GM21526 (cell line): ENCODE measurements at regions not wholly inside any gene's neighbourhood (a gene's known extent, or its start where the extent isn't known, plus 50 kb on each side); places are given as distances from the start of the nearest gene placed in this dataset.
"Not testable (repeated sequence)": the region's sequence is repeated elsewhere in the genome, so short reads cannot be mapped to it uniquely, and the experiment has no call there.

Experiments
- ATAC-seq: cut with Tn5 transposase; IDR thresholded peaks from one replicate; pipeline ENCODE4 v1.9.1; 2021; ENCODE audit warnings: moderate library complexity; ENCODE audit not compliant: unreplicated experiment, low FRiP score

GRCh38 chr4:107332656-107333055 lies 296.5 kb upstream of the DKK2 start:
- ATAC-seq, result not testable (repeated sequence)

- ATAC-seq, result no peak
Observed at GRCh38 chr4:107330916-107331315, 294.8 kb upstream of the DKK2 start.

- no peak for ATAC-seq
Observed at GRCh38 chr4:107319386-107319785, 283.3 kb upstream of the DKK2 start.

GRCh38 chr4:107318078-107318477 lies 282.0 kb upstream of the DKK2 start:
- ATAC-seq, result no peak

DNA sequence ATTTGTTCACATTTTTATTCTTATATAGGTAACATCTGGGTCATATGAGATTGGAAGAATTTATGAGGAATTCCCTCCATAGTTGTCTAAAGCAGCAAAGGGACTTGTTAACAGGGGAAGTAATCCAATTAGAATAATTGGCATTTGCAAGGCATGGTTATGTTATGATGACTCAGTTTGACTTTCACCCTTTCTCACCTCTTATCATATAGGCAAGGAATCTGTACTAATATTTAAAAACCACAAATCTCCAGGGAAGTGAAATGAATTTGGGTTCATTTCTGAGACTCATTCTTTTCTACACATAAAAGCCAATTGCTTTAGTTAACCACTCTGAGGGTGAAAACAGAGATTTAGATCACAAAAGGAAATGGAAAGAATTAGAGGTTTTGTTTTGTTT lies 281.5 kb upstream of the DKK2 start:
- ATAC-seq, result no peak

- ATAC-seq, result no peak
Observed at GRCh38 chr4:107315584-107315983, 279.5 kb upstream of the DKK2 start.

DNA sequence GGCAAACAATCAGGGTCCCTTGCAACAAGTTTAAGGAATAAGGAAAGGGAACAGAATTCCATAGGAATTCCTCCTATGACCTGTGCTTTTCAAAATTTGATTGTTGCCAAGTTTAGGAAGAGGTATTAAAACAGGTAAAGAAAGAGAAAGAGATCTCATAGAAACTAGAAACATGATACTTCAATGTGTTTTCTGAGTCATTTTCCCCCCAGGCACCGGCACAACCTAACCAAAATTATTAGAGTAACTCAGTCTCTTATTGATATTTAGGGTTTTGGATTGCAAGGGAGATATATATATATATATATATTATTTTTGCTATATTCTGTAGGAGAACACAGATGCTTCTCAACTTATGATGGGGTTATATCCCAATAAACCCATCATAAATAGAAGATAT lies 278.0 kb upstream of the DKK2 start:
- no peak for ATAC-seq

GRCh38 chr4:107312366-107312765 lies 276.3 kb upstream of the DKK2 start:
- ATAC-seq, result no peak

DNA sequence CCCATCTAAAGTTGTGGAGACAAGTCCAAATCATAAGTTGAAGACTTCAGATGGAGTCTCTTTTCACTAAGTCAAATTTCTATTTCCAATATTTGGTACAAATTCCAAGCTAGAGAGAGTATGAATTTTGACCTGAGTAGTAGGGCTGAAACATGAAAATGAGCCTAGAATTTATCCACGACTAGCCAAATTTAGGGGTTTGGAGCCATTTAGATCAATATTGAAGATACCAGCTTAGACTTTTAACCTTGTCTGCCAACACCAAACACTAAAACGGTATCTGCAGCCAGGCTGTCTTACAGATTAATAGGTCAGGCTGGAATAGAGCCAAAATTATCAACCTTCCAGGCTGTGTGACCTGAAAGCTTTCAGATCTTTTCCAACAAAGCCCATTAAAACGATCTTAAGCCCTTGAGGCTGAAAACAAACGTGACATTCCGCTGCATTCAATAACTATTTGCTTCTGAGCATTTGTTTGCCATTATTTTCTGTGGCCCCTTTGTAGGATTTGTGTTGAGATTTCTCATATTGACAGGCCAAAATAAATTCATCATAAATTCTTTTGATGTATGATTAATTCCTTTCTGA lies 268.7 kb upstream of the DKK2 start:
- no peak for ATAC-seq

- no peak for ATAC-seq
Observed at GRCh38 chr4:107299646-107300045, 263.5 kb upstream of the DKK2 start.

- no peak for ATAC-seq
Observed at GRCh38 chr4:107292979-107293378, 256.9 kb upstream of the DKK2 start.

DNA sequence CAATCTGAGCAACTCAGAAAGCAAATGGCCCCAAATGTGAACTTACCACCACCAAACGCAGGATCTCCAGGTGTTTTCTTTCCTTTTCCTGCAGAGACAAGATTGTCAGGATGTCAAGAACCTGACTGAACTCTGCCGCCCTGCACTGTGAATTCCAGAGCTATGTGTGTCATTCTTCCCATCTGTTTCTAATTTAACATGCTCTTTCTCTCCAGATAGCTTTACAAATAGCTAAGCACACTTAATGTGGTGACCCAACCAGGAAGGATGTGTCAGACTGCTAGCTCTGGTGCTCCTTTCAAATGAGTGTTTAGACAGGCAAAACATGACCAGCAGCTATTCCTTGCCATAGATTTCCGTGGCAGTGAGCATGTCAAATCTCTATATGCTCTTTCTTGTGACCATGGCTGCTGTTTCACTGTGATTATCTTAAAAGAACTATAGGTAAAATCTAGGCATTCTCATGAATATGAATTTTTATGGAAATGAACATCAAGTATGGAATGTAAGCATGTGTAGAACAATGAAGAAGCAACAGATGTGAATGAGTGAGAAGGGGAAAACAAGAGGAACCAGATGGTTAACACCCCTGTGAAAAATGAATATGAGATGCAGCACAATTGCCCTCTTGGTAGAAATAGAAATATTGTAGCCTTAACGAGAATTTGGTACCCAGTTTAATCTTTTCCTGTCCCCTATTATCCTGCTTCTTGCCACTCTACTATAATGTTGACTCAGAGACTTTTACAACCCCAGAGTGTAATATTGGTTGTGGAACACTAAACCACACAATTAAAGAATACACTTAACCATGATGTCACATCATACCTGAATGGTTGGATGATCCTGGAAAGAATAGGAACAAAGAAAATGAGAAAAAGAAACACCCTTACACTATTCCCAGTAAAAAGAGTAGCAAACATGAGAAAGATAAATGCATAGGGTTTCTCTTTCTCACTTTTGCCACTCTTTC lies 247.8 kb upstream of the DKK2 start:
- ATAC-seq, result no peak

DNA sequence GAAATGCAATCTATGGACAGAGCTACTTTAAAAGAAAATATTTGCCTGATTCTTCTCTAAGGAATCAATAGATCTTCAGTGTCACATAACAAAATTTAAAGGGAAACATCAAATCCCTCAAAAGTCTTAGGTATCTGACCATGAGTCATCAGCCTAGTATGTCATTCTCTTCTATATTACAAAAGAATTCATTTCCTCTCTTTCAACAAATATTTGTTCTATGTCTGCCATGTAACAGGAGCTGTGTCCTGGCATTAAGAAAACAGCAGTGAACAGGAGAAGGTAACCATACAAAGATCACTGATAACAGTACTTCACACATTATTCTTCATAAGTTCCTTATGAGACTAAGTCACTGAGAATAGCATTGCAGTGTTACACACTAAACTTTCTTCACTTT lies 243.6 kb upstream of the DKK2 start:
- ATAC-seq, result no peak

DNA sequence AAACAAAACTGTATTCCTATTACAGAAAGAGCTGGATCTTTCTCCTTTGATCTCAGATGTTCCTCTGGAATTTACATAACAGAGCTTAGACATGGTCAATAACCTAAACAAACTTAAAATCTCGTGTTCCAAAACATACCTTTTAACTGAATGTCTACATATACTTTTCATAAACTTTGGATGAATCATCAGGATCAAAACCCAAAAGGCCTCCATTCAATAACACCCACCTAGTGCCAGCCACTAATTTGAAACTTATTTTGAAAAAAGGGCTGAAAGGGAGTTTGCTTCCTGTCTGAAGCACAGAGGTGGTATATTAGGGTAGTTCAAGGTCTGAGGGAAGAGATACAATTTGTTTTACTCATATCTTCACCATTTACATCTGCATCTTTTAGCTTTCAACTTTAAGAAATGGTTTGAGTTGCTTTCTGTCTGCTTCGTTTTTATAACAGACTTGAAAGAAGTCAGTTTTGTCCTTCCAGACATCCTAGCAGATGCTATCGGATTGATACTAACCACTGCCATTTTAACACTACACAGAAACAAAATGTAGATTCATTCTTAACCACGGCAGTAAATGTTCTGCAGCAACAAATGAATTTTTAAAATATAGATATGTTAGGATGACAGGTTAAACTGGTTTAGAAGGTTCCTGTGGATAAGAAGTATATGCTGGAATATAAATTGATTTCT lies 242.8 kb upstream of the DKK2 start:
- ATAC-seq, result no peak

DNA sequence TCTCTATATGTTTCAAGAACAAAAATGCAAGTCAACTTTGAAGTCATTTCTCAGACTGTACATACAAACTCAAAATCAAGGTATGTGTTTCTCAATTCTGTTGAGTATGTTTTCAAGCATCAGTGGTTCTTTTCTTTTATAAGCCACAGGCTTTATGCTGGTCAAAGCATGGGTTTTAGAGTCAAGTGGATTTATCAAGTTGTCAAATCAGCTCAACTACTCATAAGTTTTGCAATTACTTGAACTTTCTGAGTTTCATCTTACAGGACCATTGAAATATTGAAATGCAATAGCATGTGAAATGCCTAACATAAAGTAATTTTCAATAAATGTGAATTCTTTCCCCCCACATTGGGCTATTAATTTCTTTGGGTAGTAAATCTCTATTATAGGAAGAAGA lies 239.9 kb upstream of the DKK2 start:
- ATAC-seq, result no peak

- ATAC-seq, result no peak
Observed at GRCh38 chr4:107275225-107275624, 239.1 kb upstream of the DKK2 start.

DNA sequence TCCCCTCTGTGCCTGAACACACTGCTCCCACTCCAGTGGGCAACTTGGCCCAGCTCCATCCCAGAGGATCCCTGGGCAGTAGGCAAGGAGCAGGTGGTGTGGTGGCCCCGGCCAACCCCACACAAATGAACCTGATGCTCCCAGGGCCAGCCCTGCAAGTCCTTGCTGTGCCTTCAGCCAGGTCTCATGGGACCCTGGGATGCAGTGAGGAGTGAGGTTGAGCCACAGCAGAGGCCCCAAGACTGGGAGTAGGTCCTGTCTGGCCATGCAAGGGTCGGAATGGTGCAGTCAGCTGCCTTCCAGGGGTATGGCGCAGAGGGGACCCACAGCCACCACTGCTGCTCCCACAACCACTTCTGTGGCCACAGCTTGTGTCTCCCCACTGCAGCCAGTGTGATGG lies 234.5 kb upstream of the DKK2 start:
- no peak for ATAC-seq

DNA sequence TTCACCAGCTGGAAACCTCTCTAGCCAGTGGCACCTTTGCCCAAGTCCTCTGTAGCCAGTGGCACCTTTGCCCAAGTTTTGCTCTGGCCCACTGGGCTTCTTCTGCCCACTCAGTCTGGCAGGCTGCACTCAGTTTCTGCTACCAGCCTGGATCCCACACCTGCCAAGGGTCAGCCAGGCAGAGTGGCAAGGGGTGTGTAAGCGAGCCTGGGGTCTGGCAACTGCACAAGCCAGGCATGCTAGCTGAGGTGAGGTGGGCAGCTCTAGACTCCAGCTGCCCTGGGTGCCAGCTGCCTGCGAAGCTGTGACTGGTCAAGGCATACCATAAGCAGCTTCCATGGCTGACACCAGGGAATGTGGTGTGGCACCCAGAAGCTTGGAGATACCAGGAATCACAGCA lies 233.1 kb upstream of the DKK2 start:
- no peak for ATAC-seq

GRCh38 chr4:107265859-107266258 lies 229.7 kb upstream of the DKK2 start:
- ATAC-seq, result no peak

GRCh38 chr4:107261241-107261874 lies 225.2 kb upstream of the DKK2 start:
- no peak for ATAC-seq

DNA sequence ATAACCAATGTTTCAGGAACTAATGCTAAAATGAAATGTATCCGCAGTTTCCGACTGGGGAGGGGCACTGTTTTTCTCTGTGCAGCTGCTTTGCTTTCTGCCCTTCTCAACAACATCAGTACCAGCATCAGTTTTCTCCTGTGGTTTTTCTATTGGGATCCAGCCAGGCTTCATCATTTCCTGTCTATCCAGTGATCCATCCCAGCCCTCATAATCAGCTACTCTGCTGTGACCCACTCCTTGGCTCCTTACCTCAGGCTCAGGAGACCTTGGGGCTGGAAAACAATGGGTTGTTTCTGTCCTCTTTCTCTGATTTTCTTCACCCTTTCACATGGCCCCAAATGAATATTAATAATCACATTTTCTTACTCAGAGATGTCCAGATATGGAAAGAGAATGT lies 222.2 kb upstream of the DKK2 start:
- no peak for ATAC-seq
